Endothelial cell of umbilical vein (primary cell): ENCODE measurements at regions not wholly inside any gene's neighbourhood (a gene's known extent, or its start where the extent isn't known, plus 50 kb on each side); places are given as distances from the start of the nearest gene placed in this dataset.
"Not testable (repeated sequence)": the region's sequence is repeated elsewhere in the genome, so short reads cannot be mapped to it uniquely, and the experiment has no call there.

Experiments used
- BruUV-seq: library from RNA; stranded (reverse); fragments of 400-500 nt; replicated peaks from 2 replicates; lab custom pipeline; 2021; lab: Mats Ljungman, UMichigan
- CTCF ChIA-PET: fragments of 300-600, 350-600 bp; sonication (Branson Sonifier 250); formaldehyde crosslinking; loops from one replicate; lab custom pipeline; 2021; ENCODE audit warnings: antibody characterized with exemption, inconsistent platforms; lab: Charles Lee
- POLR2A ChIA-PET: fragments of 300-600, 350-600 bp; sonication (Branson Sonifier 250); formaldehyde crosslinking; loops from one replicate; lab custom pipeline; 2021; ENCODE audit warnings: antibody characterized with exemption, inconsistent platforms; lab: Charles Lee
- DNase-seq: peaks from one replicate; pipeline ENCODE4 v3.0.0-alpha.2; 2011; ENCODE audit warnings: low read depth, low spot score
- FAIRE-seq: peaks from 2 replicates; lab custom pipeline; 2011; peaks lifted over from hg19 to GRCh38; lab: Jason Lieb, UNC
- H2AFZ ChIP-seq: 2 replicates; pipeline ENCODE4 v1.6.0; 2012; ENCODE audit warnings: low read depth, low read length, control low read depth, inconsistent platforms
- H3K27ac ChIP-seq: 2 replicates; pipeline ENCODE4 v1.5.1; 2011; ENCODE audit warnings: low read depth, mild to moderate bottlenecking, control low read depth, low read length, moderate library complexity; ENCODE audit not compliant: insufficient read depth
- H3K27me3 ChIP-seq, 2 experiments: 2 replicates each; pipeline versions ENCODE4 v1.6.0 to v1.6.1; 2011; ENCODE audit warnings: low read length in 2 of 2, mixed read lengths in 1 of 2; ENCODE audit not compliant: control insufficient read depth in 2 of 2, insufficient read depth in 2 of 2
- H3K36me3 ChIP-seq, 2 experiments: 2 replicates in 1 of 2; 3 replicates in 1 of 2; pipeline ENCODE4 v1.5.1; 2011; ENCODE audit warnings: low read length in 2 of 2, mild to moderate bottlenecking in 1 of 2, moderate library complexity in 1 of 2; ENCODE audit not compliant: control insufficient read depth in 2 of 2, insufficient read depth in 2 of 2; ENCODE audit errors: extremely low read depth in 1 of 2
- H3K4me1 ChIP-seq: 3 replicates; pipeline ENCODE4 v1.5.1; 2011; ENCODE audit warnings: mild to moderate bottlenecking, low read length; ENCODE audit not compliant: control insufficient read depth, insufficient read depth; ENCODE audit errors: extremely low read depth
- H3K4me2 ChIP-seq: 2 replicates; pipeline ENCODE4 v1.6.1; 2011; ENCODE audit warnings: low read length, control low read depth, mixed read lengths; ENCODE audit not compliant: insufficient read depth
- H3K4me3 ChIP-seq, 3 experiments: fragments of 200-600 bp in 1 of 3; sonication (generic), shearing (Covaris generic) in 1 of 3; replicated peaks in 1 of 3; 2 replicates each; pipeline ENCODE4 v1.5.1; 2011 to 2016; ENCODE audit warnings: control low read depth in 3 of 3, low read length in 3 of 3, mild to moderate bottlenecking in 2 of 3, inconsistent platforms in 1 of 3, low read depth in 1 of 3, moderate library complexity in 1 of 3; ENCODE audit not compliant: insufficient read depth in 1 of 3
- H3K79me2 ChIP-seq: 2 replicates; pipeline ENCODE4 v1.6.0; 2012; ENCODE audit warnings: low read length, inconsistent platforms; ENCODE audit not compliant: control insufficient read depth, insufficient read depth
- H3K9ac ChIP-seq: replicated peaks from 2 replicates; pipeline ENCODE3; 2011; ENCODE audit warnings: low read length, control low read depth; ENCODE audit not compliant: insufficient read depth; ENCODE audit errors: extremely low read depth
- H3K9me1 ChIP-seq: replicated peaks from 3 replicates; pipeline ENCODE4 v1.6.0; 2011; ENCODE audit warnings: mild to moderate bottlenecking, low read length; ENCODE audit not compliant: control insufficient read depth, insufficient read depth; ENCODE audit errors: extremely low read depth
- H3K9me3 ChIP-seq: replicated peaks from 2 replicates; pipeline ENCODE4 v1.5.1; 2012; ENCODE audit warnings: low read length, inconsistent platforms; ENCODE audit not compliant: control insufficient read depth, insufficient read depth
- H4K20me1 ChIP-seq: replicated peaks from 2 replicates; pipeline ENCODE3; 2011; ENCODE audit warnings: mild to moderate bottlenecking, low read length; ENCODE audit not compliant: control insufficient read depth, insufficient read depth; ENCODE audit errors: extremely low read depth
- EZH2 ChIP-seq: IDR thresholded peaks from 2 replicates; pipeline ENCODE4 v1.6.1; 2012; ENCODE audit warnings: borderline replicate concordance, low read depth, mild to moderate bottlenecking, moderate library complexity, low read length, inconsistent platforms; ENCODE audit not compliant: severe bottlenecking
- FOS ChIP-seq: IDR thresholded peaks from 2 replicates; pipeline ENCODE4 v1.6.1; 2011; ENCODE audit warnings: mild to moderate bottlenecking, low read length, moderate library complexity, borderline replicate concordance; ENCODE audit not compliant: insufficient read depth
- GATA2 ChIP-seq: IDR thresholded peaks from 2 replicates; pipeline ENCODE4 v1.7.0; 2011; ENCODE audit warnings: low read depth, mild to moderate bottlenecking, moderate library complexity, mixed read lengths, low read length; ENCODE audit not compliant: insufficient read length, insufficient read depth
- JUN ChIP-seq: IDR thresholded peaks from 2 replicates; pipeline ENCODE4 v1.6.1; 2011; ENCODE audit warnings: borderline replicate concordance, low read depth; ENCODE audit not compliant: insufficient read length, insufficient read depth
- MYC ChIP-seq: IDR thresholded peaks from one replicate; pipeline ENCODE4 v1.6.1; 2011; ENCODE audit warnings: mild to moderate bottlenecking, low read depth, low read length
- POLR2A ChIP-seq: IDR thresholded peaks from 2 replicates; pipeline ENCODE4 v1.6.1; 2012; ENCODE audit warnings: low read depth, mild to moderate bottlenecking, control low read depth, low read length
- POLR2AphosphoS5 ChIP-seq: IDR thresholded peaks from 2 replicates; pipeline ENCODE4 v1.6.1; 2012; ENCODE audit warnings: low read depth, mild to moderate bottlenecking, control low read depth, low read length, moderate library complexity; ENCODE audit not compliant: insufficient read depth
- dilution Hi-C: fragments of 300-500 bp; cut with MboI; formaldehyde crosslinking; loops from one replicate; pipeline ENCODE4 v1.15.0; 2019; ENCODE audit warnings: low sequenced_read_pairs; ENCODE audit not compliant: extremely low pct_ligation_motif_present
- intact Hi-C: fragments of 100-400 bp; cut with micrococcal nuclease; formaldehyde crosslinking; loops from one replicate; pipeline ENCODE4 v1.10.0; 2022
- TF ChIP-seq, protein P1 (sequence below), 2 donors: IDR thresholded peaks; 1 replicate in 1 of 2; 2 replicates in 1 of 2; pipeline ENCODE4 v1.5.1; 2011; ENCODE audit warnings: low read length in 2 of 2, mild to moderate bottlenecking in 2 of 2, moderate library complexity in 2 of 2, control low read depth in 1 of 2, inconsistent platforms in 1 of 2, low read depth in 1 of 2; ENCODE audit not compliant: insufficient read depth in 1 of 2; ENCODE audit errors: extremely low read depth in 1 of 2
- TF ChIP-seq, protein P2 (sequence below): IDR thresholded peaks from 2 replicates; pipeline ENCODE4 v1.6.1; 2011; ENCODE audit not compliant: insufficient read depth, insufficient read length

DNA sequence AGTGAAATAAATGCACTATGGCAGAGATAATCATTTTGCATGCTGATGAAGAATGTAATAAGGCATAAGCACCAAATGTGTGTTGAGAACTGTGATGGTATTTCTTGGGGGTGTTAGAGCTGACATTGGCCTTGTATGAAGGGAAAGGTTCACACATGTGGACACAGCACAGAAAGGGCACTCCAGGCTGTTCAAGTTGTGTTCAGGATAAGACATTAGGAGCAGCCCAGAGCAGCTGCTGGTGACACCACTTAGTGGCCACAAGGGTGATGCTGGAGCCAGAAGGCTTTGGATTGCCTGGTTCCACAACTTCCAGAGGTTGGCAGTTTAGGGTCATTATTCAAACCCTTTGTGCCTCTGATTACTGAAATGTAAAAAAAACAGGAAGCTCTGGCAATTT lies 155.4 kb downstream of the GOLGA6L6 start:
- Histone ChIP-seq H4K20me1 (no peaks in the 10 kb centered on the region), H3K9ac (no peak overlapping the region), H3K36me3 (no peaks in the 10 kb centered on the region), H3K79me2 (no peaks in the 10 kb centered on the region), H3K9me3 (peaks cover 22% of the 10 kb centered on the region), H3K4me3 (no peak overlapping the region), H3K27ac (no peak overlapping the region), H3K4me1 (no peaks in the 10 kb centered on the region), H2AFZ (no peak overlapping the region), H3K4me2 (no peak overlapping the region), H3K9me1 (no peaks in the 10 kb centered on the region), H3K27me3 (no peaks in the 10 kb centered on the region)
- FAIRE-seq: no peak
- CTCF ChIA-PET: no interaction called here
- dilution Hi-C loops (no loop called here), intact Hi-C loops (no loop called here)
- BruUV-seq: no TSS peak
- DNase-seq: no peak
- TF ChIP-seq MYC (no peak), EZH2 (no peak), POLR2A (no peak), POLR2AphosphoS5 (no peak), GATA2 (no peak), JUN (no peak), FOS (no peak)
- TF ChIP-seq, protein P1, sequence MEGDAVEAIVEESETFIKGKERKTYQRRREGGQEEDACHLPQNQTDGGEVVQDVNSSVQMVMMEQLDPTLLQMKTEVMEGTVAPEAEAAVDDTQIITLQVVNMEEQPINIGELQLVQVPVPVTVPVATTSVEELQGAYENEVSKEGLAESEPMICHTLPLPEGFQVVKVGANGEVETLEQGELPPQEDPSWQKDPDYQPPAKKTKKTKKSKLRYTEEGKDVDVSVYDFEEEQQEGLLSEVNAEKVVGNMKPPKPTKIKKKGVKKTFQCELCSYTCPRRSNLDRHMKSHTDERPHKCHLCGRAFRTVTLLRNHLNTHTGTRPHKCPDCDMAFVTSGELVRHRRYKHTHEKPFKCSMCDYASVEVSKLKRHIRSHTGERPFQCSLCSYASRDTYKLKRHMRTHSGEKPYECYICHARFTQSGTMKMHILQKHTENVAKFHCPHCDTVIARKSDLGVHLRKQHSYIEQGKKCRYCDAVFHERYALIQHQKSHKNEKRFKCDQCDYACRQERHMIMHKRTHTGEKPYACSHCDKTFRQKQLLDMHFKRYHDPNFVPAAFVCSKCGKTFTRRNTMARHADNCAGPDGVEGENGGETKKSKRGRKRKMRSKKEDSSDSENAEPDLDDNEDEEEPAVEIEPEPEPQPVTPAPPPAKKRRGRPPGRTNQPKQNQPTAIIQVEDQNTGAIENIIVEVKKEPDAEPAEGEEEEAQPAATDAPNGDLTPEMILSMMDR (IDR thresholded peaks at IDR 0.05; ENCODE audit: extremely low read depth in 1 of 2, insufficient read depth in 1 of 2, low read depth in 1 of 2, low read length in 2 of 2): no peak
- TF ChIP-seq, protein P2, sequence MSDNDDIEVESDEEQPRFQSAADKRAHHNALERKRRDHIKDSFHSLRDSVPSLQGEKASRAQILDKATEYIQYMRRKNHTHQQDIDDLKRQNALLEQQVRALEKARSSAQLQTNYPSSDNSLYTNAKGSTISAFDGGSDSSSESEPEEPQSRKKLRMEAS: no peak
- POLR2A ChIA-PET: no interaction called here

DNA sequence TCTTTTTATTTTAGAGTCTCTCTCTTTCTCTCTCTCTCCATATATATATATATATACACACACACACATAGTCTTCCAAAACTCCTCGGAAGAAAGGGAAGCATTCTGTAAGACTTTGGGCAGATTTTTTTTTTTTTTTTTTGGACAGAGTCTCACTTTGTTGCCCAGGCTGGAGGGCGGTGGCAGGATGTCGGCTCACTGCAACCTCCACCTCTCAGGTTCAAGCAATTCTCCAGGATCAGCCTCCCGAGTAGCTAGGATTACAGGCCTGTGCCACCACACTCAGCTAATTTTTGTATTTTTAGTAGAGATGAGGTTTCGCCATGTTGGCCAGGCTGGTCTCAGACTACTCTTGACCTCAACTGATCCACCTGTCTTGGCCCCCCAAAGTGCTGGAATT lies 161.4 kb downstream of the GOLGA6L6 start:
- H2AFZ ChIP-seq, dilution Hi-C loops, H3K9ac ChIP-seq, BruUV-seq, DNase-seq, CTCF ChIA-PET, H3K4me3 ChIP-seq, H3K79me2 ChIP-seq, H3K27me3 ChIP-seq, H3K27ac ChIP-seq, H3K36me3 ChIP-seq, H4K20me1 ChIP-seq, POLR2A ChIA-PET, intact Hi-C loops, FAIRE-seq, H3K4me2 ChIP-seq, H3K4me1 ChIP-seq, H3K9me1 ChIP-seq: not testable (repeated sequence)
- H3K9me3 ChIP-seq: peaks cover 13% of the 10 kb centered on the region
